ENCODE measurements at regions not wholly inside any gene's neighbourhood (a gene's known extent, or its start where the extent isn't known, plus 50 kb on each side); places are given as distances from the start of the nearest gene placed in this dataset.

DNA sequence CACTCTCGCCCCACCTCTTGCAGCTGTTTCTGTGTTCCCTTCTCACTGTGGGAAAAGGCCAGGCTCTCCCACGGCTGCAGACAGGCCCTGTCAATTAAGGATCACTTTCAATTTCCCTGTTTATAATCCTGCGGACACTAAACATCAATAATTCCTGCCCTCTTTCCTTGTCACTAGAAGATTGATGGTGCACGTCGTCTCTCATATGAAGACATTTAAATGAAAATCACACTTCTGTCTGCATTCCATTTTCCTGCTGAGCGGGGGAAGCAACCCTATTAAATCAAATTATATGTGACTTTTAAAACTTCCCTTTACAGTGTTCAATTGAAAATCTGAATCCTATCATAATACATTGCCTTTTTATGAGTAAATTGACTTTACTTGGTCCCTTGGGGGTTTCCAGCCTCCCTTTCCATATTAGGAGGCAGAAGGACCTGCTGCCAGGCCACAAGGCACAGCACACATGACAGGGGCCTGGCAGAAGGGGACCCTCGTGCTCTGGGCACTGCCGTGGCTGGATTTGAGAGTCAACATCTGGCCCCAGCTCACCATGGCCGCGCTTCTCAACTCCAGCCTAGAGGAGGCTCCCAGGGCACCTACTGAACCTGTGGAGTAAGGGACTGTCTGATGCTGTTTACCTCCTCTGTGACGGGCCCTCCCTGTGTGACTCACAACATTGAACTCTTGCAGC is 311.0 kb upstream of the IRX4 start:
- TF ChIP-seq, protein P1, sequence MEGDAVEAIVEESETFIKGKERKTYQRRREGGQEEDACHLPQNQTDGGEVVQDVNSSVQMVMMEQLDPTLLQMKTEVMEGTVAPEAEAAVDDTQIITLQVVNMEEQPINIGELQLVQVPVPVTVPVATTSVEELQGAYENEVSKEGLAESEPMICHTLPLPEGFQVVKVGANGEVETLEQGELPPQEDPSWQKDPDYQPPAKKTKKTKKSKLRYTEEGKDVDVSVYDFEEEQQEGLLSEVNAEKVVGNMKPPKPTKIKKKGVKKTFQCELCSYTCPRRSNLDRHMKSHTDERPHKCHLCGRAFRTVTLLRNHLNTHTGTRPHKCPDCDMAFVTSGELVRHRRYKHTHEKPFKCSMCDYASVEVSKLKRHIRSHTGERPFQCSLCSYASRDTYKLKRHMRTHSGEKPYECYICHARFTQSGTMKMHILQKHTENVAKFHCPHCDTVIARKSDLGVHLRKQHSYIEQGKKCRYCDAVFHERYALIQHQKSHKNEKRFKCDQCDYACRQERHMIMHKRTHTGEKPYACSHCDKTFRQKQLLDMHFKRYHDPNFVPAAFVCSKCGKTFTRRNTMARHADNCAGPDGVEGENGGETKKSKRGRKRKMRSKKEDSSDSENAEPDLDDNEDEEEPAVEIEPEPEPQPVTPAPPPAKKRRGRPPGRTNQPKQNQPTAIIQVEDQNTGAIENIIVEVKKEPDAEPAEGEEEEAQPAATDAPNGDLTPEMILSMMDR (IDR thresholded peaks at IDR 0.05) = no peak
- no peak overlapping the region for H3K4me3 ChIP-seq
- DNase-seq (ENCODE audit: low spot score) = peak; percentile 26
- H3K27ac ChIP-seq = no peak overlapping the region

DNA sequence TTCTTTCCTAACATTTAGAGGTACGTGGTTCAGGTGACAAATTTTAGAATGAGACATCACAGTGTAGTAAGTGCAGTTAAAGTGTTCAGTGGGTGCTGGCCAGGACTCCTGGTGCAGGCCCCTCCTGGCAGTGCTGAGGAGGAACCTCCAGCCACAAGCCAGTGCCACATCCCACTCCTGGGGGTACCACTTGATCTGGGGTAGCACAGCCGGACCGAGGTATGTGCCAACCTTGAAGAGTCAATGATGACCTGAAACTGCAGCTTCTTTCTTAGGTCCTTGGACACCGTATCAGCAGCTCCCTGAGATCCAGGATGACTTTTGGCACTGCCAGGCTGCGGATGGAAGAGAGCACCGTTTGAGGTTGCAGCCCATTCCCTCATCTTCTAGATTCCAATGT is 310.4 kb upstream of the IRX4 start:
- TF ChIP-seq, protein P1 (IDR thresholded peaks at IDR 0.05) = no peak
- DNase-seq (ENCODE audit: low spot score) = no peak
- Histone ChIP-seq H3K27ac (no peak overlapping the region), H3K4me3 (no peak overlapping the region)

DNA sequence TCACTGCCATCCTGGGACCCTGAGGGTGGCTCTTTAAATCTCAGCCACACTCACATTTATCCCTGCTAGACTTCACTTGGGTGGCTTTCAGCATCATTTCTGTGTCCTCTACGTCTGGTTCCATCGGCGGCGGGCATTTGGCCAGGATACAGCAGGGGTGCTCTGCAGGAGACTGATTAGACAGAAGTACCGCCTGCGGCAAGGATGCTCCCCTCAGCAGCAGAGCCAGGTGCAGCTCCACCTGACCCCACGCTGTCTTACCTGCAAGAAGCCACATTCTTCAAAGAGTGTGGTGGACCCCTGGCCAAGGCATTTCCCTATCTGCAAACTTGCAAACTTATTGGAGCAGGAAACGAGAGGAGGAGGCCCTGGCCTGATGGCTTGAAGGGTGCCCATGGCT is 309.8 kb upstream of the IRX4 start:
- peak; percentile 58 for DNase-seq (ENCODE audit: low spot score)
- TF ChIP-seq, protein P1 (IDR thresholded peaks at IDR 0.05) = no peak
- no peak overlapping the region for H3K4me3 ChIP-seq
- H3K27ac ChIP-seq = no peak overlapping the region

DNA sequence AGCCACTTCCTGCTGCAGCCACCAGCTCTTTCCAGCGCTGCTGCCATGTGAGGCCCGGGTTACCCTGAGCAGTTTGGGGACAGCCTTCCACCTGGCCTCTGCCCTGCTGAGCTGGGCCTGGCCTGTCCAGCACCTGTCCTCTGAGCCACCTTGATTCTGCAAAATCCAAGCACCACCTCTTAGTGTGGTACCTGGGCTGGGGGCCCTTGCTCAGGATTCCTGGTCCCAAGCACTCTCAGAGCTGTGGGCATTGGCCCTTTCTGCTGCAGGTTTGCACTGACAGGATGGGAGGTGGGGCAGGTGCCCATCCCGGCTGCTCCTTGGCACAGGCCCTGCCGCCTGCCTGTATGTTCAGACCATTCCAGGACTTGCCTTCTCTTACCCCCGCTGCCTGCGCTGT is 309.2 kb upstream of the IRX4 start:
- no peak overlapping the region for H3K27ac ChIP-seq
- H3K4me3 ChIP-seq = no peak overlapping the region
- DNase-seq (ENCODE audit: low spot score) = peak; percentile 47
- TF ChIP-seq, protein P1 (IDR thresholded peaks at IDR 0.05) = no peak

DNA sequence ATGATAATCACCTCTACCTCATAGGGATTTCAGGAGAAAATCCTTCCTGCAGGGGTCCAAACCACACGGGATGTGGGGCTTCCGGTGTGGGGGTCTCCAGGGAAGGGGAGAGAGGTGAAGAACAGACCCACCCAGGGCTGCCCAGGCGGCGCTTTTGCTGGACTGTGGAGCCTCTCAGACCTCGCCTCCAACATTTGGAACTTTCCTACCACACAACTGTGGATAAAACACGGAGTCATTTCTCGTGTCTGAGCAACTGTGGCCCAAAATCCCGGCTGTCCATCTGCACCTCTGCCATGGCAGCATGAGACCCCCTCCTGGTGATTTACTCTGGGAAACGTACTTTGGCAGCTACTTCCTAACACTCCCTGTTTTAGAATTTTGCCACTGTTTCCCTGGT is 307.8 kb upstream of the IRX4 start:
- peak; percentile 43 for DNase-seq (ENCODE audit: low spot score)
- TF ChIP-seq, protein P1 (IDR thresholded peaks at IDR 0.05) = no peak
- Histone ChIP-seq H3K4me3 (no peak overlapping the region), H3K27ac (no peak overlapping the region)

DNA sequence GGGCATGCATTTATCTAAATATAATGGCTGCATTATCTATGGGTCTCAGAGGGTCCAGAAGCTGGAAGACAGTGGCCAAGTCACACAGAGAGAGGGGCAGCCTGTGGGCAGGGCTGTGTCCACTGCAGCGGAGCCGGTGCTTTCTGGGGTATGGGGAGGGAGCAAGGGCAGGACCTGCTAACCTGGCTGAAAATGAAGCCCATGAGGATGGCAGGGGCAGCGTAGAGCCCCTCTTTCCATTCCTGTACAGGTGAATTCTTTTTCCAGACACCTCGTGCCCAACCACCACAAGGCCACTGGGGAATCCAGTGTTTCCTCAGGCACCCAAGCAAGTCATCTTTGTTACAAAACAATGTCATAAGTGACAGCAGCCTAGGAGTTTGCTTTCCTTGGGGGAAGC is 305.9 kb upstream of the IRX4 start:
- TF ChIP-seq, protein P1 (IDR thresholded peaks at IDR 0.05) = no peak
- peak; percentile 49 for DNase-seq (ENCODE audit: low spot score)
- no peak overlapping the region for H3K27ac ChIP-seq
- H3K4me3 ChIP-seq = no peak overlapping the region

DNA sequence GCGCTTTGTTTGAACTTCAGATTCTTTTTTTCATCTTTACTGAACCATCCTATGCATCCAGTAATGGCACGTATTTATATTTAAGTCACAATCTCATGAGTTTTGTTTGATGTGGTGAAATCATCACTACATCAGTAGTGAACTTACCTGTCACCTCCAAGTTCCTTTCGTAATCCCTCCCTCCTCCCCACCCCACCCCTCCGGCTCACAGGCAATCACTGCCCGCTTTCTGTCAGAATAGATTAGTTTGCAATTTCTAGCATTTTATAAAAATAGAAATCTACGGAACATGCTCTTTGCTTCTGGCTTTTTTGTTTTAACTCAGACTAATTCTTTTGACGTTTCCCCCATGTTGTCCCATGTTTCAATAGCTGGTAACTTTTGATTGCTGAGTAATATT is 305.4 kb upstream of the IRX4 start:
- Histone ChIP-seq H3K4me3 (no peak overlapping the region), H3K27ac (no peak overlapping the region)
- peak; percentile 31 for DNase-seq (ENCODE audit: low spot score)
- TF ChIP-seq, protein P1 (IDR thresholded peaks at IDR 0.05) = no peak
